HT1080 (cell line): ENCODE measurements at regions not wholly inside any gene's neighbourhood (a gene's known extent, or its start where the extent isn't known, plus 50 kb on each side); places are given as distances from the start of the nearest gene placed in this dataset.
"Not testable (repeated sequence)": the region's sequence is repeated elsewhere in the genome, so short reads cannot be mapped to it uniquely, and the experiment has no call there.

Source experiments
- DNase-seq: peaks from one replicate; pipeline ENCODE4 v3.0.0-alpha.2; 2015; ENCODE audit warnings: low read depth

GRCh38 chr3:140752499-140752898 is 74.6 kb downstream of the TRIM42 start:
- no peak for DNase-seq

GRCh38 chr3:140753865-140754754 is 76.2 kb downstream of the TRIM42 start:
- DNase-seq, result peak; percentile 59

GRCh38 chr3:140754936-140755335 is 77.1 kb downstream of the TRIM42 start:
- DNase-seq, result no peak

- no peak for DNase-seq
Observed at GRCh38 chr3:140756240-140757016, 78.6 kb downstream of the TRIM42 start.

GRCh38 chr3:140758791-140759444 is 81.1 kb downstream of the TRIM42 start:
- no peak for DNase-seq

- no peak for DNase-seq
Observed at GRCh38 chr3:140760324-140761075, 82.6 kb downstream of the TRIM42 start.

- no peak for DNase-seq
Observed at GRCh38 chr3:140761076-140761639, 83.3 kb downstream of the TRIM42 start.

- no peak for DNase-seq
Observed at GRCh38 chr3:140762746-140763145, 84.9 kb downstream of the TRIM42 start.

- DNase-seq, result no peak
Observed at GRCh38 chr3:140763532-140763931, 85.7 kb downstream of the TRIM42 start.

- DNase-seq, result no peak
Observed at GRCh38 chr3:140765246-140765645, 87.4 kb downstream of the TRIM42 start.

GRCh38 chr3:140766465-140766864 is 88.6 kb downstream of the TRIM42 start:
- DNase-seq, result no peak

- no peak for DNase-seq
Observed at GRCh38 chr3:140767566-140767965, 89.7 kb downstream of the TRIM42 start.

- DNase-seq, result no peak
Observed at GRCh38 chr3:140768941-140769340, 91.1 kb downstream of the TRIM42 start.

GRCh38 chr3:140769951-140770350 is 92.1 kb downstream of the TRIM42 start:
- DNase-seq, result no peak

GRCh38 chr3:140770977-140771667 is 93.3 kb downstream of the TRIM42 start:
- DNase-seq, result peak; percentile 25

GRCh38 chr3:140777631-140778233 is 99.9 kb downstream of the TRIM42 start:
- DNase-seq, result no peak

GRCh38 chr3:140791368-140791767 is 113.5 kb downstream of the TRIM42 start:
- no peak for DNase-seq

GRCh38 chr3:140794507-140794906 is 116.6 kb downstream of the TRIM42 start:
- DNase-seq, result no peak

GRCh38 chr3:140802898-140803297 is 125.0 kb downstream of the TRIM42 start:
- not testable (repeated sequence) for DNase-seq

- peak; percentile 23 for DNase-seq
Observed at GRCh38 chr3:140809316-140809715, 131.5 kb downstream of the TRIM42 start.
